Inflammatory macrophage treated with lipopolysaccharide for 1 hour (primary cell): ENCODE measurements at regions not wholly inside any gene's neighbourhood (a gene's known extent, or its start where the extent isn't known, plus 50 kb on each side); places are given as distances from the start of the nearest gene placed in this dataset.

ENCODE experiments used
- DNase-seq, 2 donors: peaks; one replicate each; pipeline ENCODE4 v3.0.0-alpha.2; 2020 to 2022

- no peak for DNase-seq
These were observed 585.2 kb downstream of the HAO1 start for GRCh38 chr20:7355051-7355450.

GRCh38 chr20:7358670-7359069, 581.6 kb downstream of the HAO1 start:
- DNase-seq: no peak

- DNase-seq: no peak
These were observed 580.5 kb downstream of the HAO1 start for GRCh38 chr20:7359739-7360138.

- no peak for DNase-seq
These were observed 578.9 kb downstream of the HAO1 start for GRCh38 chr20:7361321-7361720.

GRCh38 chr20:7361931-7362330, 578.3 kb downstream of the HAO1 start:
- no peak for DNase-seq

- DNase-seq: no peak
These were observed 577.7 kb downstream of the HAO1 start for GRCh38 chr20:7362601-7363000.

- DNase-seq: no peak
These were observed 574.1 kb downstream of the HAO1 start for GRCh38 chr20:7366189-7366588.

GRCh38 chr20:7371518-7372163, 568.6 kb downstream of the HAO1 start:
- no peak for DNase-seq

GRCh38 chr20:7375905-7376304, 564.4 kb downstream of the HAO1 start:
- peak; percentile 33 to 81 for DNase-seq

- DNase-seq: no peak
These were observed 561.2 kb downstream of the HAO1 start for GRCh38 chr20:7378864-7379605.

GRCh38 chr20:7379621-7380220, 560.5 kb downstream of the HAO1 start:
- DNase-seq: no peak

- no peak for DNase-seq
These were observed 557.0 kb downstream of the HAO1 start for GRCh38 chr20:7383216-7383615.

GRCh38 chr20:7387638-7388193, 552.5 kb downstream of the HAO1 start:
- no peak for DNase-seq

GRCh38 chr20:7389216-7389615, 551.0 kb downstream of the HAO1 start:
- no peak for DNase-seq

GRCh38 chr20:7392542-7393206, 547.6 kb downstream of the HAO1 start:
- DNase-seq: no peak

- DNase-seq: no peak
These were observed 541.1 kb downstream of the HAO1 start for GRCh38 chr20:7399114-7399513.

- DNase-seq: no peak
These were observed 540.7 kb downstream of the HAO1 start for GRCh38 chr20:7399575-7399974.

GRCh38 chr20:7406671-7407070, 533.6 kb downstream of the HAO1 start:
- DNase-seq: no peak

GRCh38 chr20:7410150-7410549, 530.1 kb downstream of the HAO1 start:
- DNase-seq: no peak

- DNase-seq: no peak
These were observed 529.2 kb downstream of the HAO1 start for GRCh38 chr20:7411075-7411474.

GRCh38 chr20:7415427-7415826, 524.8 kb downstream of the HAO1 start:
- no peak for DNase-seq

- no peak for DNase-seq
These were observed 523.9 kb downstream of the HAO1 start for GRCh38 chr20:7416382-7416781.

GRCh38 chr20:7420345-7420744, 519.9 kb downstream of the HAO1 start:
- DNase-seq: no peak
